ENCODE measurements at regions not wholly inside any gene's neighbourhood (a gene's known extent, or its start where the extent isn't known, plus 50 kb on each side); places are given as distances from the start of the nearest gene placed in this dataset.

GRCh38 chr20:24111858-24112257 is 123.3 kb upstream of the GGTLC1 start:
- Histone ChIP-seq H3K36me3 (no peaks in the 10 kb centered on the region), H3K9me3 (no peaks in the 10 kb centered on the region), H3K4me1 (no peaks in the 10 kb centered on the region), H3K27me3 (no peaks in the 10 kb centered on the region), H3K27ac (no peak overlapping the region), H3K4me3 (replicated peaks in 1 of 3) (no peak overlapping the region)
- TF ChIP-seq CTCF (IDR thresholded peaks at IDR 0.05) (no peak), POLR2A (IDR thresholded peaks at IDR 0.05) (no peak)
- DNase-seq: no peak
- intact Hi-C loops (cut with DNase I): no loop called here
- 77 to 78% methylated on average over 1 to 5 of the region's 5 CpGs for WGBS, 2 donors

- Histone ChIP-seq H3K9me3 (no peaks in the 10 kb centered on the region), H3K36me3 (no peaks in the 10 kb centered on the region), H3K27me3 (no peaks in the 10 kb centered on the region), H3K27ac (no peak overlapping the region), H3K4me1 (no peaks in the 10 kb centered on the region), H3K4me3 (replicated peaks in 1 of 3) (no peak overlapping the region)
- no peak for DNase-seq
- WGBS, 2 donors: 81 to 89% methylated on average over 10 of the region's 10 CpGs
- TF ChIP-seq CTCF (IDR thresholded peaks at IDR 0.05): no peak
- TF ChIP-seq POLR2A (IDR thresholded peaks at IDR 0.05): no peak
- intact Hi-C loops (cut with DNase I): no loop called here
These were observed 121.0 kb upstream of the GGTLC1 start for GRCh38 chr20:24109537-24109936.

GRCh38 chr20:24109008-24109407 is 120.4 kb upstream of the GGTLC1 start:
- H3K27ac ChIP-seq: no peak overlapping the region
- H3K27me3 ChIP-seq: no peaks in the 10 kb centered on the region
- no peaks in the 10 kb centered on the region for H3K9me3 ChIP-seq
- no peak for DNase-seq
- no peaks in the 10 kb centered on the region for H3K4me1 ChIP-seq
- no peaks in the 10 kb centered on the region for H3K36me3 ChIP-seq
- TF ChIP-seq CTCF (IDR thresholded peaks at IDR 0.05) (no peak), POLR2A (IDR thresholded peaks at IDR 0.05) (no peak)
- intact Hi-C loops (cut with DNase I): no loop called here
- no peak overlapping the region for H3K4me3 ChIP-seq (replicated peaks in 1 of 3)
- 92% methylated on average over 12 of the region's 12 CpGs for WGBS, 2 donors

- Histone ChIP-seq H3K27ac (no peak overlapping the region), H3K36me3 (no peaks in the 10 kb centered on the region), H3K27me3 (no peaks in the 10 kb centered on the region), H3K4me3 (replicated peaks in 1 of 3) (no peak overlapping the region), H3K4me1 (no peaks in the 10 kb centered on the region), H3K9me3 (no peaks in the 10 kb centered on the region)
- intact Hi-C loops (cut with DNase I): no loop called here
- no peak for DNase-seq
- 81 to 89% methylated on average over 3 of the region's 3 CpGs for WGBS, 2 donors
- no peak for TF ChIP-seq POLR2A (IDR thresholded peaks at IDR 0.05)
- no peak for TF ChIP-seq CTCF (IDR thresholded peaks at IDR 0.05)
These were observed 120.0 kb upstream of the GGTLC1 start for GRCh38 chr20:24108581-24108980.

- WGBS, 2 donors: 70 to 72% methylated on average over 8 of the region's 8 CpGs
- no peak overlapping the region for H3K4me3 ChIP-seq (replicated peaks in 1 of 3)
- H3K27ac ChIP-seq: no peak overlapping the region
- no peak for TF ChIP-seq CTCF (IDR thresholded peaks at IDR 0.05)
- TF ChIP-seq POLR2A (IDR thresholded peaks at IDR 0.05): no peak
- no peaks in the 10 kb centered on the region for H3K4me1 ChIP-seq
- H3K36me3 ChIP-seq: no peaks in the 10 kb centered on the region
- intact Hi-C loops (cut with DNase I): no loop called here
- no peak for DNase-seq
- H3K9me3 ChIP-seq: no peaks in the 10 kb centered on the region
- H3K27me3 ChIP-seq: no peaks in the 10 kb centered on the region
These were observed 118.3 kb upstream of the GGTLC1 start for GRCh38 chr20:24106801-24107445.

Measured in thyroid gland (tissue), 4 donors.